ENCODE measurements at regions not wholly inside any gene's neighbourhood (a gene's known extent, or its start where the extent isn't known, plus 50 kb on each side); places are given as distances from the start of the nearest gene placed in this dataset.

- DNase-seq (ENCODE audit: low spot score): no peak
Measured at GRCh38 chr6:147859071-147859470, 350.6 kb downstream of the SAMD5 start.

- no peak for DNase-seq (ENCODE audit: low spot score)
Measured at GRCh38 chr6:147861696-147862095, 353.2 kb downstream of the SAMD5 start.

- DNase-seq (ENCODE audit: low spot score): no peak
Measured at GRCh38 chr6:147867433-147868226, 359.1 kb downstream of the SAMD5 start.

- no peak for DNase-seq (ENCODE audit: low spot score)
Measured at GRCh38 chr6:147868427-147869190, 360.1 kb downstream of the SAMD5 start.

GRCh38 chr6:147869201-147869600, 360.7 kb downstream of the SAMD5 start:
- DNase-seq (ENCODE audit: low spot score): no peak

- no peak for DNase-seq (ENCODE audit: low spot score)
Measured at GRCh38 chr6:147869869-147870268, 361.4 kb downstream of the SAMD5 start.

- no peak for DNase-seq (ENCODE audit: low spot score)
Measured at GRCh38 chr6:147870506-147871110, 362.1 kb downstream of the SAMD5 start.

GRCh38 chr6:147872002-147872401, 363.5 kb downstream of the SAMD5 start:
- no peak for DNase-seq (ENCODE audit: low spot score)

GRCh38 chr6:147873816-147874215, 365.3 kb downstream of the SAMD5 start:
- no peak for DNase-seq (ENCODE audit: low spot score)

GRCh38 chr6:147874322-147874721, 365.8 kb downstream of the SAMD5 start:
- no peak for DNase-seq (ENCODE audit: low spot score)

GRCh38 chr6:147879031-147879580, 370.6 kb downstream of the SAMD5 start:
- no peak for DNase-seq (ENCODE audit: low spot score)

GRCh38 chr6:147881432-147881831, 372.9 kb downstream of the SAMD5 start:
- DNase-seq (ENCODE audit: low spot score): no peak

GRCh38 chr6:147888374-147888773, 379.9 kb downstream of the SAMD5 start:
- no peak for DNase-seq (ENCODE audit: low spot score)

- no peak for DNase-seq (ENCODE audit: low spot score)
Measured at GRCh38 chr6:147891671-147892070, 383.2 kb downstream of the SAMD5 start.

- DNase-seq (ENCODE audit: low spot score): no peak
Measured at GRCh38 chr6:147892476-147892875, 384.0 kb downstream of the SAMD5 start.

- DNase-seq (ENCODE audit: low spot score): no peak
Measured at GRCh38 chr6:147895272-147895671, 386.8 kb downstream of the SAMD5 start.

- DNase-seq (ENCODE audit: low spot score): no peak
Measured at GRCh38 chr6:147900247-147900830, 391.8 kb downstream of the SAMD5 start.

GRCh38 chr6:147903321-147903720, 394.8 kb downstream of the SAMD5 start:
- no peak for DNase-seq (ENCODE audit: low spot score)

GRCh38 chr6:147903931-147904330, 395.4 kb downstream of the SAMD5 start:
- DNase-seq (ENCODE audit: low spot score): no peak

- no peak for DNase-seq (ENCODE audit: low spot score)
Measured at GRCh38 chr6:147904416-147904815, 395.9 kb downstream of the SAMD5 start.

GRCh38 chr6:147905711-147906110, 397.2 kb downstream of the SAMD5 start:
- DNase-seq (ENCODE audit: low spot score): no peak

- DNase-seq (ENCODE audit: low spot score): no peak
Measured at GRCh38 chr6:147906361-147906760, 397.9 kb downstream of the SAMD5 start.
